Fibroblast of pulmonary artery (primary cell): ENCODE measurements at regions not wholly inside any gene's neighbourhood (a gene's known extent, or its start where the extent isn't known, plus 50 kb on each side); places are given as distances from the start of the nearest gene placed in this dataset.
"Not testable (repeated sequence)": the region's sequence is repeated elsewhere in the genome, so short reads cannot be mapped to it uniquely, and the experiment has no call there.

ENCODE experiments used
- DNase-seq: peaks from one replicate; pipeline ENCODE4 v3.0.0-alpha.2; 2010; ENCODE audit warnings: low read depth
- H3K4me3 ChIP-seq: replicated peaks from 2 replicates; pipeline ENCODE4 v1.5.1; 2011; ENCODE audit warnings: low read depth, mild to moderate bottlenecking, control low read depth, low read length, moderate library complexity
- TF ChIP-seq, protein P1 (sequence below): IDR thresholded peaks from 2 replicates; pipeline ENCODE4 v1.5.1; 2011; ENCODE audit warnings: mild to moderate bottlenecking, control low read depth, low read length, inconsistent platforms; ENCODE audit errors: missing control alignments

DNA sequence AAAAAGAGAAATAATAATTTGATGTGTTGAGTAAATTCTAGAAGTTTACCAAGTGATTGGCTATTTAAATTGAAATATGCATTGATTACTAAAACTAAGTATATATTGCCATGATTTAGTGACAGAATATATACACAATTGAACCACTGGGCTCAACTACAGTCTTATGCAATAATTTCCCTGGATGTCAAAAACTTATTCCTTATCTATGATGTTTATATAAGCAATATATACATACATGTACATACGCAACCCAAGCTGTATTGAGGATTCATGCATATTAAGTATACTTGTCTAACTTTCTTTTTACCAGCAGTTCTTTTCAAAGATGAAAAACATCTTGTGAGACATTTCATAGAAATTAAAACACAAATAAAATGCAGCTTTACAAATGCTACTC is 165.8 kb downstream of the ZIC4 start:
- no peak for DNase-seq
- TF ChIP-seq, protein P1, sequence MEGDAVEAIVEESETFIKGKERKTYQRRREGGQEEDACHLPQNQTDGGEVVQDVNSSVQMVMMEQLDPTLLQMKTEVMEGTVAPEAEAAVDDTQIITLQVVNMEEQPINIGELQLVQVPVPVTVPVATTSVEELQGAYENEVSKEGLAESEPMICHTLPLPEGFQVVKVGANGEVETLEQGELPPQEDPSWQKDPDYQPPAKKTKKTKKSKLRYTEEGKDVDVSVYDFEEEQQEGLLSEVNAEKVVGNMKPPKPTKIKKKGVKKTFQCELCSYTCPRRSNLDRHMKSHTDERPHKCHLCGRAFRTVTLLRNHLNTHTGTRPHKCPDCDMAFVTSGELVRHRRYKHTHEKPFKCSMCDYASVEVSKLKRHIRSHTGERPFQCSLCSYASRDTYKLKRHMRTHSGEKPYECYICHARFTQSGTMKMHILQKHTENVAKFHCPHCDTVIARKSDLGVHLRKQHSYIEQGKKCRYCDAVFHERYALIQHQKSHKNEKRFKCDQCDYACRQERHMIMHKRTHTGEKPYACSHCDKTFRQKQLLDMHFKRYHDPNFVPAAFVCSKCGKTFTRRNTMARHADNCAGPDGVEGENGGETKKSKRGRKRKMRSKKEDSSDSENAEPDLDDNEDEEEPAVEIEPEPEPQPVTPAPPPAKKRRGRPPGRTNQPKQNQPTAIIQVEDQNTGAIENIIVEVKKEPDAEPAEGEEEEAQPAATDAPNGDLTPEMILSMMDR, result no peak
- no peak overlapping the region for H3K4me3 ChIP-seq

DNA sequence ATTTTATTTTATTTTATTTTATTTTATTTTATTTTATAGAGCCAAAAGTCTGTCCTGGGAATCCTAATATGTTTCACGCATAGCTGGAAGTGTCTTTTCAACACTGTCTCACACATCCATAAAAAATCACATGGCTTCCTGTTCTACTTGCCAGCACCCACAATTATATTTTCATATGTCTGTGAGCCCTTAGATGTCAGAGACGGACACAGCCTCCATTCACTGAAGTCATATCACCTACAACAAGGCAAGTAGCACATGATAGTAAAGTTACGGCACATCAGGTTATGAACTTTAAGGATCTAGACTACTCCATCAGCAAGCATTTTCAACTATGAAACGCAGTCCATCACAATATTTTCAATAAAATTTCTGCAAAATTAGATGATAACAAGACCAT is 168.4 kb downstream of the ZIC4 start:
- no peak overlapping the region for H3K4me3 ChIP-seq
- DNase-seq, result no peak
- TF ChIP-seq, protein P1, result no peak

DNA sequence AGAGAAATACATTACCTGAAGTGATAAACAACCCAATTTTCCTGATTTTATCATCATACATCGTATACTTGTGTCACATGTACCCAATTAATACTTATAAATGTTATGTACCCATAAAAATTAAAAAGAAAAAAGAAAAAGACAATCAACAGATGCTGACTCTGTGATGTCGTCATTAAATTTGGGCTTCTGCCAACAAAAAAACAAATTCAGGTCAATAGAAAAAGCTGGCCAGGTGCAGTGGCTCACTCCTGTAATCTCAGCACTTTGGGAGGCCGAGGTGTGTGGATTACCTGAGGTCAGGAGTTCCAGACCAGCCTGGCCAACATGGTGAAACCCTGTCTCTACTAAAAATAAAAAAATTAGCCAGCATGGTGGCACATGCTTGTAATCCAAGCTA is 174.4 kb downstream of the ZIC4 start:
- not testable (repeated sequence) for DNase-seq, H3K4me3 ChIP-seq

DNA sequence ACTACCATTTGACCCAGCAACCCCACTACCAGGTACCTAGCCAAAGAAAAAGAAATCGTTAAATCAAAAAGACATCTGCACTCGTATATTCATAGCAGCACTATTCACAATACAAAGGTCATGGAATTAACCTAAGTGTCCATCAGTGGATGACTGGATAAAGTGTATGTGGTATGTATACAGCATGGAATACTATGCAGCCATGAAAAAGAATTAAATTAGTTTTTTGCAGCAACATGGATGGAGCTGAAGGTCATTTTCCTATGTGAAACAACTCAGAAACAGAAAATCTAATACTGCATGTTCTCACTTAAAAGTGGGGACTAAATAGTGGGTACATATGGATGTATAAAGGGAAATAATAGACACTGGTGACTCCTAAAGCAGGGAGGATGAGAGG is 175.2 kb downstream of the ZIC4 start:
- H3K4me3 ChIP-seq, result no peak overlapping the region
- TF ChIP-seq, protein P1, result no peak
- no peak for DNase-seq

DNA sequence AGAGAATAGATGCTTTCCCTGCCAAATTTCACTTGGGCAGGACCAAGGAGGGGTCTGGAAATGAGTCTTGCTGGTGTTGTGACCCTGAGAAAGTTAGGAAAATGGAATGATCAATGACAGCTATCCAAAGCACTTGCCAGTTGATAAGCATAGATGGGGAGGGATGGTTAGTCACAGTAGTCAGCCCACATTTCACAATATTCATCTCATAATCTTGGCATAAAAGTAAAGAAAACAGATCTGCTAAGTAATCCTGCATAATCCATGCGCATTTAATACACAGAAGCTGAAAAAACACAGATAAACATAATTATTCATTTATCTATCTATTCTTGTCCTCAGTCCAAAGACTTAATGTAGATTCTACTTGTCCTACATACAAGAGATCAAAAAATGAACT is 184.1 kb downstream of the ZIC4 start:
- no peak overlapping the region for H3K4me3 ChIP-seq
- peak; percentile 0 for DNase-seq
- TF ChIP-seq, protein P1, result no peak

DNA sequence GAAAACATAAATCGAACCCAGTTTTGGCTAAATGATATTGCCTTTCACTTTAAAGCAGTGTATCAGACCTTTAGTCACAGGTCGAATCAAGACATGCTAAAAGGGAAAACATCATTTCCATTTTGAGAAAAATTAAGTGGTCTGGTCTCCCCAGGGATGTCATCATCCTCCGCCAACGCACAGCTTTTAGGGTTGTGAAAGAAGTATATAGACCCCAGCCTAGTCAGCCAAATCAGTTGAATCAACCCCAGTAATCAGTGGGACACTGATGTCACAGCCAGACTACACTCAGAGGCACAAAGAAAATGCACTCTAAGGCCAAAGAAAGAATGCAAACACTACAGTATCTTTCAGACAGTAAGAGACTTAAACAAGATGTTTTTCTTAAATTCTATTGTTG is 187.4 kb downstream of the ZIC4 start:
- H3K4me3 ChIP-seq, result no peak overlapping the region
- no peak for DNase-seq
- TF ChIP-seq, protein P1, result no peak

DNA sequence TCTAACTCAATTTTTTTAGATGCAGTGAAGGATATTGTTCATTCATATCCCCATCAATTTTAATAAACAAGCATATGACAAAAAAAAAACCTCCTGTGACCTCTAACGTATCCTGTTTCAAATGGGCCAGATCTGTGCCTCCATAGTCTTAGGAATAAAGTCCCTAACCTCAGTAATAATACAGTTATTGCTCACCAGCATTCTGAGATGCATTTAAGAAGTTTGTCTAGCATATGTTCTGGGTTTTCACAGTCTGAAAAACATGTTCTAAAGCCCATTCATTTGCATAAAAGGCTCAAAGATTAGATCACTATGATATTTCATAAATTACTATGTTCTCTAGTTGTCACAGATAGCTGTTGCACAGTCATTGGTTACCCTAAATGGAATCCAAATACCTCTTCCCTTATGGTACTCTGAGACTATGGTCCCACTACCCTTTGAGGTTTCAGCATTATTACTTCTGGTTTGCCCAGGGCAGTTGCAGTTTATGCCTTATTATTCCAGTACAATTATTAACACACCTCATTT is 190.1 kb downstream of the ZIC4 start:
- TF ChIP-seq, protein P1, result no peak
- H3K4me3 ChIP-seq, result no peak overlapping the region
- DNase-seq, result no peak

DNA sequence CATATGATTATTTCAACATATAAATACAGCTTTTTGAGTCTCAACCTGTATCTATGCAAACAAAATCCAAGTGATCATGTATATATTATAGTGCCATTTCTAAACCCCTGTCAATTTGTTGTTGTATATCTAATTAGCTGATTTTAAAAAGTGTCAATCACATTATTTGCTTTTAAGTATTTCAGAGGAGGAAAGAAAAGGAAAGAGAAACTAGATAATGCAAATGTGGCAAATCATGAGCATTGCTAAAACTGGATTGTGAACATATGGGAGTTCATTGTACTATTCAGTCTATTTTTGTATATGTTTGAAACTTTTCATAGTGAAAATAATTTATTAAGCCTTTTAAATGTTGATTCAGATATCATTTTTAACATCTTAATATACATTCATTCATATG is 190.7 kb downstream of the ZIC4 start:
- TF ChIP-seq, protein P1, result no peak
- no peak for DNase-seq

More for the DNA sequence above, 190.7 kb downstream of the ZIC4 start:
- no peak overlapping the region for H3K4me3 ChIP-seq
